HepG2 (cell line): ENCODE measurements at regions not wholly inside any gene's neighbourhood (a gene's known extent, or its start where the extent isn't known, plus 50 kb on each side); places are given as distances from the start of the nearest gene placed in this dataset.

Source experiments
- BCL6 ChIP-seq: IDR thresholded peaks from 2 replicates; pipeline ENCODE4 v1.6.1; 2016; ENCODE audit warnings: missing genetic modification reagents, missing compliant biosample characterization
- BHLHE40 ChIP-seq: IDR thresholded peaks from 2 replicates; pipeline ENCODE4 v1.6.1; 2011; ENCODE audit warnings: low read length, improper control_type of control experiment
- FOXM1 ChIP-seq: sonication (generic); formaldehyde crosslinking; IDR thresholded peaks from 2 replicates; pipeline ENCODE4 v1.5.0; 2020; ENCODE audit warnings: missing genetic modification reagents
- HDAC6 ChIP-seq: fragments of 200-600 bp; sonication (generic); IDR thresholded peaks from 2 replicates; pipeline ENCODE4 v1.7.0; 2017; ENCODE audit warnings: mild to moderate bottlenecking, antibody characterized with exemption, low read length, low read depth
- HOXA5 ChIP-seq: sonication (generic); formaldehyde crosslinking; IDR thresholded peaks from 2 replicates; pipeline ENCODE4 v1.4.0; 2020; ENCODE audit warnings: missing genetic modification reagents
- IKZF4 ChIP-seq: sonication (generic); formaldehyde crosslinking; IDR thresholded peaks from 2 replicates; pipeline ENCODE4 v1.5.1; 2020; ENCODE audit warnings: borderline replicate concordance, mild to moderate bottlenecking, low read depth, missing genetic modification reagents; ENCODE audit errors: not compliant biosample characterization
- MAFG ChIP-seq: sonication (generic); formaldehyde crosslinking; IDR thresholded peaks from 2 replicates; pipeline ENCODE4 v1.5.1; 2020; ENCODE audit warnings: mild to moderate bottlenecking, missing genetic modification reagents
- MAFK ChIP-seq, 2 experiments: IDR thresholded peaks in 1 of 2; conservative IDR thresholded peaks in 1 of 2; 2 replicates each; pipeline ENCODE4 v1.6.1; 2011; ENCODE audit warnings: improper control_type of control experiment in 2 of 2, low read length in 2 of 2
- MIXL1 ChIP-seq: IDR thresholded peaks from 2 replicates; pipeline ENCODE4 v1.6.1; 2016
- MYNN ChIP-seq: sonication (generic); formaldehyde crosslinking; IDR thresholded peaks from 2 replicates; pipeline ENCODE4 v1.4.0; 2020; ENCODE audit warnings: mild to moderate bottlenecking, low read depth, missing genetic modification reagents
- NFE2L2 ChIP-seq: fragments of 150-350 bp; IDR thresholded peaks from 2 replicates; pipeline ENCODE4 v1.6.1; 2014; ENCODE audit warnings: low read length
- NR0B2 ChIP-seq: sonication (generic); formaldehyde crosslinking; IDR thresholded peaks from 2 replicates; pipeline ENCODE4 v1.4.0; 2020; ENCODE audit warnings: mild to moderate bottlenecking, missing genetic modification reagents
- NRL ChIP-seq: sonication (generic); formaldehyde crosslinking; IDR thresholded peaks from 2 replicates; pipeline ENCODE4 v1.5.0; 2020; ENCODE audit warnings: missing genetic modification reagents, mild to moderate bottlenecking, moderate library complexity, borderline replicate concordance
- PBX2 ChIP-seq: IDR thresholded peaks from 2 replicates; pipeline ENCODE4 v1.6.1; 2016; ENCODE audit warnings: control low read depth
- PITX1 ChIP-seq: sonication (generic); formaldehyde crosslinking; IDR thresholded peaks from 2 replicates; pipeline ENCODE4 v1.5.1; 2020; ENCODE audit warnings: mild to moderate bottlenecking, missing genetic modification reagents
- RFXAP ChIP-seq: sonication (generic); formaldehyde crosslinking; IDR thresholded peaks from 2 replicates; pipeline ENCODE4 v1.4.0; 2020; ENCODE audit warnings: missing genetic modification reagents, borderline replicate concordance
- SALL1 ChIP-seq: sonication (generic); formaldehyde crosslinking; IDR thresholded peaks from 2 replicates; pipeline ENCODE4 v1.8.0; 2022; ENCODE audit warnings: mild to moderate bottlenecking, missing genetic modification reagents
- ZC3H13 ChIP-seq: sonication (generic); formaldehyde crosslinking; IDR thresholded peaks from 2 replicates; pipeline ENCODE4 v1.8.1; 2023; ENCODE audit warnings: mild to moderate bottlenecking, missing genetic modification reagents, moderate library complexity
- ZNF335 ChIP-seq: sonication (generic); formaldehyde crosslinking; IDR thresholded peaks from 2 replicates; pipeline ENCODE4 v1.4.0; 2020; ENCODE audit warnings: missing genetic modification reagents
- ZNF614 ChIP-seq: IDR thresholded peaks from 2 replicates; pipeline ENCODE4 v1.6.1; 2018; ENCODE audit warnings: missing biosample characterization, missing genetic modification reagents, inconsistent platforms, borderline replicate concordance
- ZNF713 ChIP-seq: sonication (generic); formaldehyde crosslinking; IDR thresholded peaks from 2 replicates; pipeline ENCODE4 v1.4.0; 2020; ENCODE audit warnings: mild to moderate bottlenecking, missing genetic modification reagents
- ZSCAN9 ChIP-seq: IDR thresholded peaks from 2 replicates; pipeline ENCODE4 v1.6.1; 2016; ENCODE audit warnings: borderline replicate concordance
- TF ChIP-seq, protein P1 (sequence below): sonication (generic); formaldehyde crosslinking; IDR thresholded peaks from 2 replicates; pipeline ENCODE4 v1.4.0; 2020; ENCODE audit warnings: mild to moderate bottlenecking, missing genetic modification reagents
- TF ChIP-seq, protein P2 (sequence below): IDR thresholded peaks from 2 replicates; pipeline ENCODE4 v1.6.1; 2018; ENCODE audit warnings: missing genetic modification reagents, mild to moderate bottlenecking, missing compliant biosample characterization
- TF ChIP-seq, protein P3 (sequence below): sonication (generic); formaldehyde crosslinking; IDR thresholded peaks from 2 replicates; pipeline ENCODE4 v1.4.0; 2020; ENCODE audit warnings: mild to moderate bottlenecking, low read depth, missing genetic modification reagents

DNA sequence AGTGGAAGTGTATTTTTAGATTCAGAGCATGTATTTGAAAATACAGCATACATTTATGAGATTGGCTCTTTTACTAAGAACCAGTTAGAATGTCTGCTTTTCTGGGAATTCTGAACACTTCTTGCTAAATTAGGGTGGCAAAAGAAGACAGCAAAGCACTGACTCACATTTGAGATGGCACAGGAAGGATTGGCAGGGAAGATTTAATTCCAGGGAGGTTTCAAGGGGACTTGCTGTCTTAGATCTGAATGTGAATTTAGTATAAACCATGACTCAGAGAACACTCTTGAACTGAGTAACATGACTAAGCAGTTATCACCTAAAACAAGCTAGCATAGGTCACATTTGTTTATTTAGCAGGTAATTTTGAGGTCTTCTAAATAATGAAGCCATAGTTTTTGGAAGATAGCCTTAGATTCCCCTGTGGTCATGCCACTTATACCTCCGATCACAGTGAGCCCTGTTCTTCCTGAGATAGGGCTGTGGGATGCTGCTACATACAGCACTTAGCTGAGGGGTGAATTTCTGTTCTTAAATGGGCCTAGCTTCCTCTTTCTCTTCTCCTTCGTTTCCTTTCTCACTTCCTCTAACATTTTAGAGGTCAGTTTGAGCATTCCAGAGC is 173.8 kb downstream of the PCSK1 start (continued):
- no peak for TF ChIP-seq ZC3H13 (CRISPR knock-in tag)
- no peak for TF ChIP-seq MYNN
- no peak for TF ChIP-seq PBX2 (CRISPR knock-in tag)
- TF ChIP-seq NFE2L2, result peak; percentile 90
- TF ChIP-seq ZNF614 (CRISPR knock-in tag), result no peak
- TF ChIP-seq NRL, result no peak
- no peak for TF ChIP-seq RFXAP (CRISPR knock-in tag)
- no peak for TF ChIP-seq BHLHE40
- no peak for TF ChIP-seq BCL6 (CRISPR knock-in tag)
- TF ChIP-seq MIXL1 (CRISPR knock-in tag), result no peak
- TF ChIP-seq SALL1, result no peak
- no peak for TF ChIP-seq PITX1
- TF ChIP-seq HOXA5 (CRISPR knock-in tag), result no peak
- TF ChIP-seq MAFK (conservative IDR thresholded peaks at IDR 0.05 in 1 of 2, IDR thresholded peaks at IDR 0.05 in 1 of 2; ENCODE audit: low read length in 2 of 2), result peak; percentile 62 to 77
- TF ChIP-seq IKZF4 (CRISPR knock-in tag), result no peak
- TF ChIP-seq, protein P1, sequence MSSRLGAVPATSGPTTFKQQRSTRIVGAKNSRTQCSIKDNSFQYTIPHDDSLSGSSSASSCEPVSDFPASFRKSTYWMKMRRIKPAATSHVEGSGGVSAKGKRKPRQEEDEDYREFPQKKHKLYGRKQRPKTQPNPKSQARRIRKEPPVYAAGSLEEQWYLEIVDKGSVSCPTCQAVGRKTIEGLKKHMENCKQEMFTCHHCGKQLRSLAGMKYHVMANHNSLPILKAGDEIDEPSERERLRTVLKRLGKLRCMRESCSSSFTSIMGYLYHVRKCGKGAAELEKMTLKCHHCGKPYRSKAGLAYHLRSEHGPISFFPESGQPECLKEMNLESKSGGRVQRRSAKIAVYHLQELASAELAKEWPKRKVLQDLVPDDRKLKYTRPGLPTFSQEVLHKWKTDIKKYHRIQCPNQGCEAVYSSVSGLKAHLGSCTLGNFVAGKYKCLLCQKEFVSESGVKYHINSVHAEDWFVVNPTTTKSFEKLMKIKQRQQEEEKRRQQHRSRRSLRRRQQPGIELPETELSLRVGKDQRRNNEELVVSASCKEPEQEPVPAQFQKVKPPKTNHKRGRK (CRISPR knock-in tag), result no peak
- TF ChIP-seq, protein P2, sequence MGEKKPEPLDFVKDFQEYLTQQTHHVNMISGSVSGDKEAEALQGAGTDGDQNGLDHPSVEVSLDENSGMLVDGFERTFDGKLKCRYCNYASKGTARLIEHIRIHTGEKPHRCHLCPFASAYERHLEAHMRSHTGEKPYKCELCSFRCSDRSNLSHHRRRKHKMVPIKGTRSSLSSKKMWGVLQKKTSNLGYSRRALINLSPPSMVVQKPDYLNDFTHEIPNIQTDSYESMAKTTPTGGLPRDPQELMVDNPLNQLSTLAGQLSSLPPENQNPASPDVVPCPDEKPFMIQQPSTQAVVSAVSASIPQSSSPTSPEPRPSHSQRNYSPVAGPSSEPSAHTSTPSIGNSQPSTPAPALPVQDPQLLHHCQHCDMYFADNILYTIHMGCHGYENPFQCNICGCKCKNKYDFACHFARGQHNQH (CRISPR knock-in tag), result no peak
- TF ChIP-seq, protein P3, sequence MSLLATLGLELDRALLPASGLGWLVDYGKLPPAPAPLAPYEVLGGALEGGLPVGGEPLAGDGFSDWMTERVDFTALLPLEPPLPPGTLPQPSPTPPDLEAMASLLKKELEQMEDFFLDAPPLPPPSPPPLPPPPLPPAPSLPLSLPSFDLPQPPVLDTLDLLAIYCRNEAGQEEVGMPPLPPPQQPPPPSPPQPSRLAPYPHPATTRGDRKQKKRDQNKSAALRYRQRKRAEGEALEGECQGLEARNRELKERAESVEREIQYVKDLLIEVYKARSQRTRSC, result no peak
- no peak for TF ChIP-seq NR0B2 (CRISPR knock-in tag)
- TF ChIP-seq FOXM1 (CRISPR knock-in tag), result no peak
- no peak for TF ChIP-seq HDAC6
- TF ChIP-seq ZNF335 (CRISPR knock-in tag), result no peak
- TF ChIP-seq MAFG (CRISPR knock-in tag), result 0 out of 2 replicates have a peak, but pooled peaks have one; percentile 29
- TF ChIP-seq ZNF713, result no peak
- no peak for TF ChIP-seq ZSCAN9
